UCSD-AML1 (cell line): ENCODE measurements at regions not wholly inside any gene's neighbourhood (a gene's known extent, or its start where the extent isn't known, plus 50 kb on each side); places are given as distances from the start of the nearest gene placed in this dataset.

ENCODE experiments used
- DNase-seq: peaks from one replicate; lab custom pipeline; 2025; ENCODE audit not compliant: unreplicated experiment; lab: John Stamatoyannopoulos, UW

DNA sequence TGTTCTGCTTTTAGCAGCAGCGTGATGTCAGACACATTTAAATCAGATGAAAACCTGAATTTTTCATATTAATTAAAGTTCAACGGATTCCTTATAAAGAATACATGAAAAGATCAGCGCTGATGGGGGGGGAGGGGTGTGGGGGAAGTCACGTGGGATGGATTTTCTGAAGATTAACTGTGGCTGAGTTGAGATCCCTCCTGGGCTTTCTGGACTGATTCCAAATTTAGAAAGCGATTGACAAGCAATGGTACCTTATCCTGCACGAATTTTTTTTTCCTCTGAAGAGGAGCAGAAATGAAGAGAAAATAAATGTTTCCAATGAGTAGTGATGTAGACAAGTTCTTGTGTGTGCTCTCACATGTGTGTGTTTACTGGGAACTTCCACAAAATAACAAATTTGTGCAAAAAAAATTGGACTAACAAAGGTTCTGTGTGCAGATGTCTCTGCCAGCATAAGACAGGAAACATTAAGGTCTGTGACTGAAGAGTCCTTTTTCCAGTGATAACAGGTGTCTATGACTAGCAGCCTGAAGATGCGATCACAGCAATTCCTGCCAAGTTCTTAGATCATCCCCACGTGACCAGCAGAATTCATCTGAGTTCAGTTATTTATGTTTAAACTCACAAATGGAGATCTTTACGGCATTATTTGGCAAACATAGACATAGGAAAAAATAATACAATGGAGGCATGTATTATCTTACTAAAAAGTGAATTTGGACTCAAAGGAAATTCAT lies 585.2 kb upstream of the CELF2 start:
- no peak for DNase-seq

DNA sequence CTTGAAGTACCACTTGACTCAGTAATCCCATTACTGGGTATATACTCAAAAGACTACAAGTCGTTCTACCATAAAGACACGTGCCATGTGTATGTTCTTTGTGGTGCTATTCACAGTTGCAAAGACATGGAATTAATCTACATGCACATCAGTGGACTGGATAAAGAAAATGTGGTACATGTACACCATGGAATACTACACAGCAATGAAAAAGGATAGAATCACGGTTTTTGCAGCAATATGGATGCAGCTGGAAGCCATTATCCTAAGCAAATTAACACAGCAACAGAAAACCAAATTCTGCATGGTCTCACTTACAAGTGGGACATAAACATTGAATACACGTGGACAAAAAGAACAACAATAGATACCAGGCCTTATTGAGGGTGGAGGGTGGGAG lies 583.4 kb upstream of the CELF2 start:
- no peak for DNase-seq

DNA sequence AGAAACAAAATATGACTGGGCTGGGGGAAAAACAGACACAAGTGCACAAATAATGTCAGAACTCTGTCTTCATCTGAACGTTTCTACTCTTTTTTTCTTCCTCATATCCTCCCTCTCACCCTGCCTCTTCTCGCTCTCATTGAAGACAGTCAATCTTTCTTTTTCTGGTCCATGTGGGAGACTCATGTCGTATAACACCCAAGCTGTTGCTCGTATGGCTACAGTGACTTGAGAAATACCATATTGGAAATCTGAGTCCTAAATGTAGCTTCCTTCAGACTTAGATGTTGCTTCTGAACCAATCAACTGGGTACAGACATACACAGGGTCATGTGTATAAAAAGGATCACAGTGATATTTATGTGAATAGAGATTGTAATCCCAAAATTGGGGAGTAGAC lies 579.8 kb upstream of the CELF2 start:
- no peak for DNase-seq

DNA sequence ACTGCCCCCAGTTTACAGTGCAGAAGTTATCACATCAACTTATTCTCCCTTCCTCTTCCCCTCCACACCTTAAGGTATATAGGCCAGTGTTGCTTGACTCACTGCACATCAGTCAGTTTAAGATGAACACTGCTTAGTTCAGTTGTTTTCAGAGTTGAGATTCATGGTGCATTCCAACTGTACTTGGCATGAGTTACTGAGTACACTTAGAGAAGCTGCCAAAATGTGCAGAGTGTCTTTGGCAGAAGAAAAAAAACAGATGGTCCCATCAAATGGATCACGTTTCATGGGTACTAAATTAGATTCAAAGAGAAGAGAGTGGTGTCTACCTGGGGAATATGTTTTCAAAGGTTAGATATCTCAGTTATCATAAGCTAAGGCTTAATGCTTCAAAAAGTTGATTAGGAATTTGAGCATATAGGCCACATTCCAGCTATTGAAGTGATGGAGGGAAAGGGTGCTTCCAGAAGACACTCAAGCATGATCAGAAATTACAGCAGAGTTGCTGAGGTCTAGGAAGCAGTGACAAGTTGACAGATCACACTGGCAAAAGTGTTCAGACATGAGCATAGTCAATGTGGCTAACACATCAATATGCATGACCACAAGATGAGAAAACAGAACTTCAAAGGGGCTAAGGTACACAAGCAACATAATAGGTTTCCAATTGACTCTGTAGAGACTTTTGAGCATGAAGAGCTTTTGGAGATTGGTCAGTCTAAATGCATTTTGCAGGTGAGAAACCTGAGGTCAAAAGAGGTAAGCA lies 579.2 kb upstream of the CELF2 start:
- DNase-seq: no peak

GRCh38 chr10:10456856-10457255 lies 560.8 kb upstream of the CELF2 start:
- no peak for DNase-seq

GRCh38 chr10:10460451-10460850 lies 557.2 kb upstream of the CELF2 start:
- DNase-seq: no peak

DNA sequence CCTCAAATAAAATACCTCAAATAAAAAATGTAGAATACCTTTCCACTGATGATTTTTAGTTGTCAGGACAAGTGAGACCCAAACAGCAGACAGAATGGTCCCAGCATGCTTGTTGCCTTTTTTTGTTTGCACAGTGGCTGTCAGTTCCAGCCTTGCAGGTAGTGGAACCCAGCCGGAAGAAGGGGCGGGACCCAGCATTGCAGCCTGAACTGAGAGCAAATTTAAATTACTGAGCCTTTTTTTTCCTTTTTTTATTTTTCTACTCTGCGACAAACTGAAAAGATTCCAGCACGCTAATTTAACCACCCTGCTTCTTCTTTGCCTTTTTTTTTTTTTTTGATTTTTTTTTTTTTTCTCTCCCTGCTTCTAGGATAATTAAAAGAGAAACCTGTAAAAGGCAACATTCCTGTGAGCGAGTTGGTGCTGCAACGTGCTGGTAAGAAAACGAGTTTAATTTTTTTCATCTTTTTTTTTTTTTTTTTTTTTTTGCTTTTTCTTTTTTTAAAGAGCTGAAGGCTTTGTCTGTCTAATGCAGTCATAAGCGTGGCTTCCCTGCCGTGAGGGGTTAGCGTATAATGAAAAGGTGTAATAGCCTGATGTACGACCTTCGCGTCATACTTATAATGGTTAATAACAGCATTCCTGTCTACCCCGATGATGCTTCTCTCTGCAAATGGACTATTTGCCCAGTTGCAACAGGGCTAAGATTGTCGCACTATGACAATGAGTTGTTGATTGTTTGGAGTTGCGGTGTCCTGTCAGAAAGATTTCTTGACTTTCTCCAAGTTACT lies 555.3 kb upstream of the CELF2 start:
- DNase-seq: no peak

DNA sequence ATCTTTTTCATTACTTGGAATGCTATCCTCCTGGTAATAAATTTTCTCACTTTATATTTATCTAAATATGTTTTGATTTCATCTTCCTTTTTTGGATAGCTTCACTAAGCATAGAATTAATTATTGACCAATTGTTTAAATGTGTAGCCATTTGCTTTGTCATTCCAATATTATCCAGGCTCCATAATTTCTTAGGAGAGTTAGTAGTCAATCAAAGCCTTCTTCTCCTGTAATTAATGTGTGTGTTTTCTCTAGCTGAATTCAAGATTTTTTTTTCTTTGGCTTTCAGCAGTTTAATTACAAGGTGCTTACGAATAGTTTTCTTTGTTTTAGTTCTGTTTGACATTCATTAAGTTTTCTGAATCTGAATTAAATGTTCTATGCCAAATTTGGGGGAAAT lies 545.9 kb upstream of the CELF2 start:
- no peak for DNase-seq

DNA sequence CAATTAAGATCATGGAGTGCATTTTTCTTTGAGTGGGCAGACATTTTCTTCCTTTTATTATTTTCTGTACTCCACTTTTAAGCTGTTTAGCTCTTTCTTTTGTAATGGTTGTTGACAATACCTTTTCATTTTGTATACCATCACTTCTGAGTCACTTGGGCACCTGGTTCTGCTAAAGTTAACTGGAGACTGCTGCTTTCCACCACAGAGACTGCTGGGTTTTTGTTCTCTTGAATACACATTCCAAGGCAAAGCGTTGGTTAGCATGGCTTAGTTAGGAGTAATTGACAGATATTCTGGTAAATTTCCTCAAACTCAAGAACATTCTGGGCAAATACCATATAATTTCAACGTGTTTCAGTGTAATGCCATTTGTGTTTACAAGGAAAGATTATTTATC lies 541.9 kb upstream of the CELF2 start:
- DNase-seq: no peak

- no peak for DNase-seq
Measured at GRCh38 chr10:10477844-10478243, 539.8 kb upstream of the CELF2 start.

DNA sequence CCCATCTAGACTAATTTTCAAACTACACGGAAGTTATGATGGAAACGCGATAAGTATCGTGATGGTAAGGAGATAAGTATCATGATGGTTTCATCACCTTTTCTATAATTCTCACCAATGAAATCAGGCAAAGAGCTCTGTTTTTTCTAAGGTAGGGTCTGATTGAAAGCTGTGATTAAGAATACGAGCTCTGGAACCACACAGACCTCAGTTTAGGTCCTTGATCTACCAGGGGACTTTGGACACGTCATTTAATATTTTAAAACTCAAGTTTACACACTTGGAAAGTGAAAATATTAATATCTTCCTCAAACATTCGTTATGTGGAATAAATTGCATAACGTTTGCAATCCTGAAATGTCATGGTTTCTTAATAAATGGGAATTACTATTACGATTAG lies 538.2 kb upstream of the CELF2 start:
- no peak for DNase-seq

DNA sequence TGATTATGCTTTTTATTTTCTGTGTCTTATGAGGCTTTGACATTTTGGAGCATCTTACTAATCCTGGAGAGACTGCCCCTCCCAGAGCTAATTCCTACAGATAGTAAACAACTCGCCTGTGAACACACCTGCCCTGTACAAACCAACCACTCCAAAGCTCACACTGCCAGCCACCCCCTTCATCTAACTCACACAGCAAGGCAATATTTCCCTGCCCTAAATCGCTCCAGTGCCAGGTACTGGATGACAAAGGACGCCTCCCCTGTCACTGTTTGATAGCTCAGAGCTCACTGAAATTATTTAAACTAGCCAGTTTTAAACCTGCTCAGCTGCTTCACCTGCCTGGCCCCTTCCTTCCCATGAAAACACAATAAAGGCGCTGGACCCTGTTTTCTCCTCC lies 535.1 kb upstream of the CELF2 start:
- DNase-seq: no peak

GRCh38 chr10:10489076-10489475 lies 528.6 kb upstream of the CELF2 start:
- DNase-seq: no peak

DNA sequence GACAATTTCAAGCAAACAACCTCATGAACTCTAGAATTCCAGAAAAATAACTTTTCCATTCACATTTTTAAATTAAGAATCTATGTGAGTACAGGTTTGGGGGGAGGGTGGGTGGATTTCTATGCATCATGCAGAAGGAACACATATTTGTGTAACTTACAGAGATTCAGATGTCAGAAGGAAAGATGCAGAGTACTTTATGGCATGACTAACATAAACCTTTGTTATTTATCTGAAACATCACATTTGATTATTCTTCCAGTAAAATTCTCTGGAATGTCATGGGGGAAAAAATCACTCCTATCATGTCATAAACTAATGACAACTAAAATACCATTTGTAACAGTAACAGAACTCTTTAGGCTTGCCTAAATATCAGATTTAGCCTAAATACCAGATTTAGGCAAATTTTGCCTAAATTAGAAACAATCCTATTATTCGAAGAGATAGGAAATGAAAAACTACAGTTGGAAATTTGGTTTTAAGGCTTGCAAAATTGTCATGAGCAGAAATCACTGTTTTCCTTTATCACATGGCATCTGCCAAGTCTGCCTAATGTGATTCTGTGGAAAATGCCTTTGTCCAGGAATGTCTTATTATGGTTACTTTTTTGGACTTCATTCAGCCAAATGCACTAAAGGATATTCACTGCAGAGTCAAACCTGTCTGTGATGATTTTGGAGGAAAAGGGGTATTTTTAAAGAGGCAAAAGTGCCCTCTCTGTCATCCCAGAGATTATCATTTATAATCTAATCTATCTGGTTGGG lies 527.7 kb upstream of the CELF2 start:
- no peak for DNase-seq

DNA sequence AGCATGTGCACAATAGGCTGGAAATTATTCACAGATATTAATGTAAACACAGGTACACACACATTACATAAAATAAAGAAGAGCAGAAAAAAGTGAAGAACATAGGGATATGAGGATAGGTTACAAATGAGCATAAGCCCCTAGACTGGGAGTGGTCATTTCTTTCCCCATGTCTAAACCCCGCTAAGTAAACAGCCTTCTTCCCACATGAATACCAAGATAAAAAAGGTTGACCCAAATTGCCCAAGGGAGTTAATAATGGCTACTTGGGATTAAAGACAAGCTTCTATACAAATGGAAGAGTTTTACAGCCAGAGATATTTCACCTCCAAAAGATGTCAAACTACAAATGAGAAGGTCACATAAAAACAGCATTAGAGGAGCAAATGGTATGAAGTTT lies 527.1 kb upstream of the CELF2 start:
- DNase-seq: no peak

DNA sequence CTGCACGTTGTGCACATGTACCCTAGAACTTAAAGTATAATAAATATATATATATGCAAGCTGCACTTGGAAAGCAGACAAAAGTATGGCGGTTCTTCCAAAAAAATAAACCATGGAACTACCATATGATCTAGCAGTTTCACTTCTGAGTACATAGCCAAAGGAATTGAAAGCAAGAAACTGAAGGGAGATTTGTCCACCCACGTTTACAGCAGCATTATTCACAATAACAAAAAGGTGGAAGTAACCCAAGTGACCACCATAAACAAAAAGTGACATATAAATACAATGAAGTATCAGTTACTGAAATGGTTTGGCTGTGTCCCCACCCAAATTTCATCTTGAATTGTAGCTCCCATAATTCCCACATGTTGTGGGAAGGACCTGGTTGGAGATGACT lies 525.3 kb upstream of the CELF2 start:
- DNase-seq: no peak

DNA sequence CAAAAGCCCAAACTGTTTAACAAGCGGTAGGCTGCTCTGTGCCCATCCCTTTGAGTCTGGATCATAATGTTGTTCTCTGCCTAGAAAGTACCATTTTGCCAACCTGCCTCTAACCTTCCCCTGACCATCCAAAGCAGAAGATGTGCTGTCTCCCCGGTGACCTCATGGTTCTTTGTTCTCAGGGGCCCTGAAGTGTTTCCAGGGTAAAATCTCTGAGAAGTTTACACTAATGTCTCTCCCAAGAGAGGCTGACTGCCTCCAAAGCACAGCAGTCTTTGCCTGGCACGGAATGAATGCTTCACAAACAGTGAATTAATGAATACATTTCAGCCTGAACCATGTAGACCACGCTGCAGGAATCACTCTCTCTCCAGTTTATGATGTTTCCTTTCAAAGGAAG lies 523.8 kb upstream of the CELF2 start:
- DNase-seq: no peak

- DNase-seq: no peak
Measured at GRCh38 chr10:10497245-10497644, 520.4 kb upstream of the CELF2 start.

GRCh38 chr10:10498781-10499180 lies 518.9 kb upstream of the CELF2 start:
- no peak for DNase-seq

GRCh38 chr10:10499839-10500238 lies 517.8 kb upstream of the CELF2 start:
- no peak for DNase-seq

- no peak for DNase-seq
Measured at GRCh38 chr10:10500937-10501336, 516.7 kb upstream of the CELF2 start.
